Trophoblast cell (in vitro differentiated cells and primary cell): ENCODE measurements at regions not wholly inside any gene's neighbourhood (a gene's known extent, or its start where the extent isn't known, plus 50 kb on each side); places are given as distances from the start of the nearest gene placed in this dataset.
A peak's percentile ranks its signal among the peaks of the same experiment; 100 is the strongest.

ENCODE experiments used
- DNase-seq, 2 donors: peaks; one replicate each; pipeline ENCODE4 v3.0.0-alpha.2; 2016
- H2AFZ ChIP-seq: 2 replicates; pipeline ENCODE4 v1.6.1; 2013; ENCODE audit warnings: low read length, moderate library complexity, mild to moderate bottlenecking; ENCODE audit not compliant: insufficient read depth, poor library complexity
- H2AK5ac ChIP-seq: 2 replicates; pipeline ENCODE4 v1.6.1; 2013; ENCODE audit warnings: mild to moderate bottlenecking, low read length
- H2BK120ac ChIP-seq: 2 replicates; pipeline ENCODE4 v1.6.1; 2013; ENCODE audit warnings: low read length, mild to moderate bottlenecking, moderate library complexity; ENCODE audit not compliant: insufficient read depth, poor library complexity
- H2BK12ac ChIP-seq: 2 replicates; pipeline ENCODE4 v1.6.1; 2013; ENCODE audit warnings: mild to moderate bottlenecking, low read length, moderate library complexity
- H2BK5ac ChIP-seq: 2 replicates; pipeline ENCODE4 v1.6.1; 2013; ENCODE audit warnings: low read length, low read depth, moderate library complexity, mild to moderate bottlenecking; ENCODE audit not compliant: poor library complexity
- H3K14ac ChIP-seq: 2 replicates; pipeline ENCODE4 v1.6.1; 2013; ENCODE audit warnings: mild to moderate bottlenecking, low read length
- H3K18ac ChIP-seq: 2 replicates; pipeline ENCODE4 v1.6.1; 2013; ENCODE audit warnings: mild to moderate bottlenecking, low read length
- H3K23ac ChIP-seq: 2 replicates; pipeline ENCODE4 v1.6.1; 2013; ENCODE audit warnings: low read length
- H3K27ac ChIP-seq: 2 replicates; pipeline ENCODE4 v1.5.1; 2013; ENCODE audit warnings: low read depth, mild to moderate bottlenecking, inconsistent platforms, low read length, moderate library complexity
- H3K27me3 ChIP-seq: 2 replicates; pipeline ENCODE4 v1.6.1; 2013; ENCODE audit warnings: inconsistent platforms, mild to moderate bottlenecking, low read length, moderate library complexity; ENCODE audit not compliant: insufficient read depth
- H3K36me3 ChIP-seq, 2 experiments: 1 replicate in 1 of 2; 2 replicates in 1 of 2; pipeline ENCODE4 v1.6.1; 2013; ENCODE audit warnings: low read length in 2 of 2, mild to moderate bottlenecking in 2 of 2, moderate library complexity in 1 of 2; ENCODE audit not compliant: insufficient read depth in 2 of 2, control insufficient read depth in 1 of 2
- H3K4ac ChIP-seq: 2 replicates; pipeline ENCODE4 v1.6.1; 2013; ENCODE audit warnings: low read depth, mild to moderate bottlenecking, low read length, moderate library complexity
- H3K4me1 ChIP-seq, 2 experiments: 1 replicate in 1 of 2; 2 replicates in 1 of 2; pipeline ENCODE4 v1.6.1; 2013; ENCODE audit warnings: low read length in 2 of 2, mild to moderate bottlenecking in 2 of 2, moderate library complexity in 1 of 2; ENCODE audit not compliant: insufficient read depth in 2 of 2, control insufficient read depth in 1 of 2
- H3K4me2 ChIP-seq: 2 replicates; pipeline ENCODE4 v1.6.1; 2013; ENCODE audit warnings: inconsistent platforms, mild to moderate bottlenecking, low read length, moderate library complexity
- H3K4me3 ChIP-seq: 2 replicates; pipeline ENCODE4 v1.5.1; 2013; ENCODE audit warnings: mild to moderate bottlenecking, low read depth, low read length, inconsistent platforms
- H3K79me1 ChIP-seq: one replicate; pipeline ENCODE4 v1.6.1; 2013; ENCODE audit warnings: low read length
- H3K79me2 ChIP-seq: 2 replicates; pipeline ENCODE4 v1.6.1; 2013; ENCODE audit warnings: low read length, mild to moderate bottlenecking; ENCODE audit not compliant: control insufficient read depth, insufficient read depth, poor library complexity
- H3K9ac ChIP-seq: 2 replicates; pipeline ENCODE4 v1.6.1; 2013; ENCODE audit warnings: mild to moderate bottlenecking, low read length
- H3K9me3 ChIP-seq: 2 replicates; pipeline ENCODE4 v1.6.1; 2013; ENCODE audit warnings: low read depth, mild to moderate bottlenecking, control low read depth, inconsistent platforms, low read length; ENCODE audit not compliant: insufficient read depth
- H4K12ac ChIP-seq: 2 replicates; pipeline ENCODE4 v1.6.1; 2013; ENCODE audit warnings: low read depth, mild to moderate bottlenecking, low read length, moderate library complexity
- H4K8ac ChIP-seq: 2 replicates; pipeline ENCODE4 v1.6.1; 2013; ENCODE audit warnings: low read depth, mild to moderate bottlenecking, low read length, moderate library complexity
- H4K91ac ChIP-seq: one replicate; pipeline ENCODE4 v1.6.1; 2013; ENCODE audit warnings: low read depth, mild to moderate bottlenecking, low read length, moderate library complexity
- WGBS: extraction: QIAGEN DNeasy Blood & Tissue Kit; methylation state at CpG from one replicate; pipeline ENCODE4 v1.1.7; 2013; ENCODE audit warnings: missing lambda C conversion rate; ENCODE audit not compliant: insufficient read length, insufficient coverage; ENCODE audit errors: extremely low coverage; 5-methylcytosine and 5-hydroxymethylcytosine counted together

DNA sequence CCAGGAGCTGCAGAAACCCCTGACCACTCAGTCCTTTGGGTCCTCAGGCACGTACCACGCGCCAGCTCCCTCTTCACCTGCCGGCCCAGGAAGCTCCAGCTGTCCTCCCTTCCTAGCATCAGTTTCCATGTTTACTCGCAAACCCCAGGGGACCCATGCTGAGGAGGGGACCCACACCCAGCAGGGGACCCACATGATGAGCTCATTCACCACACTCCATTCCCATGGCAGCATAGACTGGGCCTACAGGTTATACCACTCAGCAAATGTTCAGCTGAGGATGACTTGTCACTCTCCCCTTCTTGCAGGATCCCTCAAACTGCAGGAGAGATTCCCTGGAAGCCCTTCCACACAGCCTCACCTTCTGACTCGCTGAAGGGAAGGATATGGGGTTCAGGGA lies 73.5 kb upstream of the GALNT10 start:
- H3K27me3 ChIP-seq: no peaks in the 10 kb centered on the region
- H4K8ac ChIP-seq: no peak overlapping the region
- no peaks in the 10 kb centered on the region for H3K9me3 ChIP-seq
- no peak overlapping the region for H3K14ac ChIP-seq
- H3K27ac ChIP-seq: no peak overlapping the region
- no peak overlapping the region for H3K18ac ChIP-seq
- no peak overlapping the region for H2BK120ac ChIP-seq
- no peak overlapping the region for H3K4me3 ChIP-seq
- no peak overlapping the region for H3K9ac ChIP-seq
- no peak overlapping the region for H2AFZ ChIP-seq
- no peak overlapping the region for H4K91ac ChIP-seq
- H4K12ac ChIP-seq: no peak overlapping the region
- H3K4me2 ChIP-seq: no peak overlapping the region
- H3K23ac ChIP-seq: no peak overlapping the region
- no peak overlapping the region for H2BK12ac ChIP-seq
- no peak overlapping the region for H2BK5ac ChIP-seq
- no peaks in the 10 kb centered on the region for H3K36me3 ChIP-seq
- H3K79me1 ChIP-seq: no peaks in the 10 kb centered on the region
- no peak overlapping the region for H2AK5ac ChIP-seq
- H3K4me1 ChIP-seq: peaks cover 0 to 2% of the 10 kb centered on the region in 2 experiments
- WGBS: no CpG with 5 or more reads among the region's 6 CpGs
- no peak for DNase-seq
- H3K4ac ChIP-seq: no peak overlapping the region
- H3K79me2 ChIP-seq: no peaks in the 10 kb centered on the region

DNA sequence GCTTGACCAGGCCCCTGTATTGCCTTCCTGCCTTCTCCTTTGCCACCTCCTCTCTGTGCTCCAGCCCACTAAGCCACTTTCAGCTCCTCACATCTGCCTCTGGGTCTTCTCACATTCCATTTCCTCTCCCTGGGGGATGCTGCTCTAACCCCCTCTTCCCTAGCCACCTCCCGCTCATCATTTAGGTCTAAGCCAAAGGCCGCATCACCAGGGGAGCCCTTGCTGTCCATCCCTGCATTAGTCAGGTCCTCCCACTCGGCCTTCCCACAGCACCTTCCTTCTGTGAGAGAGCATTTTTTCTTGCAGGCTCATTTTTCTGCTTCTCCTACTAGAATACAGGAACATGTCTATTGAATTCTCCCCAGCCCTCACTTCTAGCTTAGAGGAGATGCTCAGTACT lies 72.6 kb upstream of the GALNT10 start:
- Histone ChIP-seq H3K36me3 (no peaks in the 10 kb centered on the region), H2BK120ac (no peak overlapping the region)
- no CpG with 5 or more reads among the region's 3 CpGs for WGBS

DNA sequence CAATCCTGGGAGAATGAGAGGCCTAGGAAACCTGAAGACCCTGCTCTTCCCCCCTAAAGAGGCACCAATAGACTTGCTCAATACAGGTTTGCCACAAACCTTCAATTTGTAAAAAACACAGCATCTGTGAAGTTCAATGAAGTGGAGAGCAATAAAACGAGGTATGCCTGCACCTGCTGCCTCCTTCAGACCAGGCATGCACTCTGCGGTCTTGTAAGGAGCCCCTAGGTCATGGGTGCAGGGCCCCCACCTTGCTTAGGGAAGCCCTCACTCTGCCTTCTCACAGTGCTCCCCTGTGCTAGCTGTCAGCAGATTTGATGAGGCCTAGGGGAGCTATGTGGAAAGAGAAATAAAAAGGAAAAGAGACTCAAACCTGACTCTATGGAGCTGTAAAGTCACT lies 72.1 kb upstream of the GALNT10 start:
- Histone ChIP-seq H3K4ac (no peak overlapping the region), H3K79me2 (no peaks in the 10 kb centered on the region), H4K8ac (no peak overlapping the region), H4K12ac (no peak overlapping the region), H3K36me3 (no peaks in the 10 kb centered on the region), H3K27me3 (no peaks in the 10 kb centered on the region), H3K9ac (no peak overlapping the region), H2AFZ (no peak overlapping the region), H3K4me2 (no peak overlapping the region), H3K9me3 (no peaks in the 10 kb centered on the region), H4K91ac (no peak overlapping the region), H3K4me3 (no peak overlapping the region), H3K4me1 (peaks cover 0 to 2% of the 10 kb centered on the region in 2 experiments), H3K18ac (no peak overlapping the region), H2BK12ac (no peak overlapping the region), H3K23ac (no peak overlapping the region), H3K79me1 (no peaks in the 10 kb centered on the region), H3K27ac (no peak overlapping the region), H2BK5ac (no peak overlapping the region), H3K14ac (no peak overlapping the region), H2AK5ac (no peak overlapping the region), H2BK120ac (no peak overlapping the region)
- no CpG with 5 or more reads among the region's 2 CpGs for WGBS
- DNase-seq: no peak

More for the DNA sequence above, 72.6 kb upstream of the GALNT10 start:
- Histone ChIP-seq H3K4me2 (no peak overlapping the region), H4K12ac (no peak overlapping the region), H3K4ac (no peak overlapping the region), H3K79me2 (no peaks in the 10 kb centered on the region), H3K23ac (peak overlapping the region; percentile 27), H2AK5ac (no peak overlapping the region), H3K27me3 (no peaks in the 10 kb centered on the region), H3K9me3 (no peaks in the 10 kb centered on the region), H3K4me3 (no peak overlapping the region), H3K18ac (no peak overlapping the region), H4K8ac (no peak overlapping the region), H3K79me1 (no peaks in the 10 kb centered on the region), H2BK12ac (no peak overlapping the region), H2AFZ (no peak overlapping the region), H4K91ac (no peak overlapping the region), H2BK5ac (no peak overlapping the region), H3K14ac (no peak overlapping the region), H3K4me1 (peaks cover 0 to 2% of the 10 kb centered on the region in 2 experiments), H3K9ac (peak overlapping the region; percentile 62), H3K27ac (no peak overlapping the region)
- DNase-seq: no peak

DNA sequence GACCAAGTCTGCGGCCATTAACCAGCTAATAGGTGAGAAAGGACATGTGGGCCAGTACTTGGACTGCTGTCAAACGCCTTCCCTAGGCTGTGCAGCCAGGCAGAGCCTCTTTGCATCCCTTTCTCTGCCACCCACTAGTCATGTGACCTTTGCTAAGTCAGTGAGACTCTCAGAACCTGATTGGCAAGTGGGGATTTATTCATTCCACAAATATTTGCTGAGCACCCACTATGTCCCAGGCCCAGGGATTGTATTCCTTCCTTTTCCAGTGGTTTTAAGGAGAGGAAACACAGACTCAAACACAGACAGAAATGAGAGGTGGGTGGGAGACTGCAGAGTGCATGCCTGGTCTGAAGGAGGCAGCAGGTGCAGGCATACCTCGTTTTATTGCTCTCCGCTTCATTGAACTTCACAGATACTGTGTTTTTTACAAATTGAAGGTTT lies 71.6 kb upstream of the GALNT10 start:
- Histone ChIP-seq H3K4me1 (peaks cover 0 to 2% of the 10 kb centered on the region in 2 experiments), H3K27me3 (no peaks in the 10 kb centered on the region), H2BK12ac (no peak overlapping the region), H4K8ac (no peak overlapping the region), H3K36me3 (no peaks in the 10 kb centered on the region), H3K4me3 (no peak overlapping the region), H3K9ac (no peak overlapping the region), H3K79me1 (no peaks in the 10 kb centered on the region), H4K91ac (no peak overlapping the region), H3K23ac (no peak overlapping the region), H4K12ac (no peak overlapping the region), H3K27ac (no peak overlapping the region), H3K14ac (no peak overlapping the region), H3K18ac (no peak overlapping the region), H2AK5ac (no peak overlapping the region), H3K79me2 (no peaks in the 10 kb centered on the region), H3K9me3 (no peaks in the 10 kb centered on the region), H2BK5ac (no peak overlapping the region), H3K4ac (no peak overlapping the region), H2BK120ac (no peak overlapping the region), H2AFZ (no peak overlapping the region), H3K4me2 (no peak overlapping the region)
- no peak for DNase-seq
- no CpG with 5 or more reads among the region's 4 CpGs for WGBS
